Osteocyte (in vitro differentiated cells): ENCODE measurements at regions not wholly inside any gene's neighbourhood (a gene's known extent, or its start where the extent isn't known, plus 50 kb on each side); places are given as distances from the start of the nearest gene placed in this dataset.

Source experiments
- DNase-seq: peaks from one replicate; pipeline ENCODE4 v3.0.0; 2021; ENCODE audit warnings: mixed read lengths; ENCODE audit not compliant: unreplicated experiment; ENCODE audit errors: extremely low spot score
- H3K27ac Mint-ChIP-seq: one replicate; pipeline ENCODE4 v1.8.0; 2021; ENCODE audit warnings: mild to moderate bottlenecking, mixed read lengths; ENCODE audit not compliant: unreplicated experiment
- H3K27me3 Mint-ChIP-seq: one replicate; pipeline ENCODE4 v1.8.0; 2021; ENCODE audit warnings: mixed read lengths; ENCODE audit not compliant: unreplicated experiment
- H3K36me3 Mint-ChIP-seq: one replicate; pipeline ENCODE4 v1.8.0; 2021; ENCODE audit warnings: mixed read lengths; ENCODE audit not compliant: unreplicated experiment
- H3K4me1 Mint-ChIP-seq: one replicate; pipeline ENCODE4 v1.8.0; 2021; ENCODE audit warnings: mixed read lengths; ENCODE audit not compliant: unreplicated experiment
- H3K4me3 Mint-ChIP-seq: one replicate; pipeline ENCODE4 v1.8.0; 2021; ENCODE audit warnings: mild to moderate bottlenecking, moderate library complexity, mixed read lengths; ENCODE audit not compliant: unreplicated experiment
- H3K9me3 Mint-ChIP-seq: one replicate; pipeline ENCODE4 v1.8.0; 2021; ENCODE audit warnings: mixed read lengths; ENCODE audit not compliant: unreplicated experiment
- CTCF ChIP-seq: fragments of 200-600 bp; sonication (generic); IDR thresholded peaks from 2 replicates; pipeline ENCODE4 v1.5.0; 2021; ENCODE audit warnings: antibody characterized with exemption, mild to moderate bottlenecking, moderate library complexity

GRCh38 chr2:14263053-14263452, 369.5 kb upstream of the LRATD1 start:
- Mint-ChIP-seq H3K27ac (no peak overlapping the region), H3K4me3 (no peak overlapping the region), H3K4me1 (no peaks in the 10 kb centered on the region), H3K36me3 (no peaks in the 10 kb centered on the region), H3K9me3 (no peaks in the 10 kb centered on the region), H3K27me3 (no peaks in the 10 kb centered on the region)
- no peak for DNase-seq
- TF ChIP-seq CTCF = no peak

GRCh38 chr2:14270036-14270582, 362.4 kb upstream of the LRATD1 start:
- no peaks in the 10 kb centered on the region for H3K36me3 Mint-ChIP-seq
- no peaks in the 10 kb centered on the region for H3K27me3 Mint-ChIP-seq
- no peak for DNase-seq
- no peak overlapping the region for H3K4me3 Mint-ChIP-seq
- no peak overlapping the region for H3K27ac Mint-ChIP-seq
- H3K9me3 Mint-ChIP-seq = peaks cover 28% of the 10 kb centered on the region
- no peak for TF ChIP-seq CTCF
- H3K4me1 Mint-ChIP-seq = no peaks in the 10 kb centered on the region

GRCh38 chr2:14272396-14273075, 360.0 kb upstream of the LRATD1 start:
- Mint-ChIP-seq H3K27me3 (no peaks in the 10 kb centered on the region), H3K27ac (no peak overlapping the region), H3K36me3 (no peaks in the 10 kb centered on the region), H3K4me1 (no peaks in the 10 kb centered on the region), H3K4me3 (no peak overlapping the region), H3K9me3 (peaks cover 33% of the 10 kb centered on the region)
- no peak for DNase-seq
- no peak for TF ChIP-seq CTCF

- no peak overlapping the region for H3K4me3 Mint-ChIP-seq
- no peaks in the 10 kb centered on the region for H3K27me3 Mint-ChIP-seq
Observed at GRCh38 chr2:14273650-14274049, 358.9 kb upstream of the LRATD1 start.

More at GRCh38 chr2:14273650-14274049, 358.9 kb upstream of the LRATD1 start:
- H3K4me1 Mint-ChIP-seq = no peaks in the 10 kb centered on the region
- H3K9me3 Mint-ChIP-seq = peaks cover 41% of the 10 kb centered on the region
- no peaks in the 10 kb centered on the region for H3K36me3 Mint-ChIP-seq
- no peak for TF ChIP-seq CTCF
- H3K27ac Mint-ChIP-seq = no peak overlapping the region
- no peak for DNase-seq
